HepG2 (cell line): ENCODE measurements at regions not wholly inside any gene's neighbourhood (a gene's known extent, or its start where the extent isn't known, plus 50 kb on each side); places are given as distances from the start of the nearest gene placed in this dataset.

Experiments used
- ATAC-seq: fragments of 200-7000 bp; cut with Tn5 transposase; 3 replicates; pipeline ENCODE4 v1.9.1; 2020; ENCODE audit warnings: mild to moderate bottlenecking, moderate library complexity
- BruUV-seq: library from RNA; stranded (reverse); fragments of 400-500 nt; replicated peaks from 2 replicates; lab custom pipeline; 2021; lab: Mats Ljungman, UMichigan
- CTCF ChIA-PET: fragments of 300-600 bp; formaldehyde crosslinking; extraction: SDS; loops from one replicate; lab custom pipeline; 2021; ENCODE audit warnings: low total read pairs, inconsistent platforms, low intra/inter-chr PET ratio; lab: Yijun Ruan, JAX
- POLR2A ChIA-PET: fragments of 350-600 bp; sonication (Branson Sonifier 250); formaldehyde crosslinking; loops from one replicate; lab custom pipeline; 2020; ENCODE audit warnings: antibody characterized with exemption, inconsistent platforms; lab: Yijun Ruan, JAX
- DNase-seq: peaks from one replicate; pipeline ENCODE4 v3.0.0-alpha.2; 2015; ENCODE audit warnings: low spot score
- FAIRE-seq: peaks from 3 replicates; lab custom pipeline; 2011; peaks lifted over from hg19 to GRCh38; lab: Jason Lieb, UNC
- H2AFZ ChIP-seq: one replicate; pipeline ENCODE4 v1.6.1; 2011; ENCODE audit warnings: low read length, inconsistent platforms
- H3K27ac ChIP-seq: fragments of 300-600 bp; 3 replicates; pipeline ENCODE4 v1.8.0; 2011; ENCODE audit warnings: mixed run types, mild to moderate bottlenecking, mixed read lengths, low read length, inconsistent platforms; ENCODE audit not compliant: insufficient read depth; ENCODE audit errors: extremely low read length
- H3K27me3 ChIP-seq, 2 experiments: fragments of 200-600 bp in 1 of 2; 2 replicates in 1 of 2; 3 replicates in 1 of 2; pipeline versions ENCODE4 v1.6.0 to v1.8.0; 2011; ENCODE audit warnings: low read length in 2 of 2, mild to moderate bottlenecking in 2 of 2, moderate library complexity in 2 of 2, inconsistent platforms in 1 of 2; ENCODE audit not compliant: insufficient read depth in 2 of 2, control insufficient read depth in 1 of 2
- H3K36me3 ChIP-seq, 2 experiments: fragments of 200-600 bp in 1 of 2; replicated peaks in 1 of 2; 2 replicates in 1 of 2; 3 replicates in 1 of 2; pipeline versions ENCODE4 v1.5.1 to v1.8.0; 2011; ENCODE audit warnings: low read length in 2 of 2, inconsistent platforms in 1 of 2; ENCODE audit not compliant: insufficient read depth in 2 of 2, control insufficient read depth in 1 of 2
- H3K4me1 ChIP-seq: 2 replicates; pipeline ENCODE4 v1.5.1; 2012; ENCODE audit warnings: low read length, inconsistent platforms; ENCODE audit not compliant: insufficient read depth
- H3K4me2 ChIP-seq: 2 replicates; pipeline ENCODE4 v1.6.0; 2011; ENCODE audit warnings: low read depth, low read length, inconsistent platforms
- H3K4me3 ChIP-seq, 3 experiments: fragments of 200-600 bp in 1 of 3; sonication (generic), shearing (Covaris generic) in 1 of 3; replicated peaks in 1 of 3; 2 replicates each; pipeline ENCODE4 v1.5.1; 2011 to 2016; ENCODE audit warnings: low read length in 3 of 3, inconsistent platforms in 2 of 3, low read depth in 2 of 3, mild to moderate bottlenecking in 2 of 3, control low read depth in 1 of 3, mixed read lengths in 1 of 3; ENCODE audit not compliant: insufficient read depth in 1 of 3
- H3K79me2 ChIP-seq: one replicate; pipeline ENCODE4 v1.6.1; 2011; ENCODE audit warnings: low read length, inconsistent platforms; ENCODE audit not compliant: insufficient read depth
- H3K9ac ChIP-seq: 2 replicates; pipeline ENCODE4 v1.6.0; 2011; ENCODE audit warnings: mild to moderate bottlenecking, low read depth, low read length, inconsistent platforms; ENCODE audit not compliant: insufficient read depth
- H3K9me3 ChIP-seq: 2 replicates; pipeline ENCODE4 v1.5.1; 2012; ENCODE audit warnings: mild to moderate bottlenecking, low read length
- H4K20me1 ChIP-seq: 2 replicates; pipeline ENCODE4 v1.6.0; 2011; ENCODE audit warnings: inconsistent platforms, mild to moderate bottlenecking, low read length, moderate library complexity; ENCODE audit not compliant: insufficient read depth
- BCL6 ChIP-seq: IDR thresholded peaks from 2 replicates; pipeline ENCODE4 v1.6.1; 2016; ENCODE audit warnings: missing genetic modification reagents, missing compliant biosample characterization
- HMG20B ChIP-seq: conservative IDR thresholded peaks from 2 replicates; pipeline ENCODE4 v1.6.1; 2016; ENCODE audit warnings: missing genetic modification reagents, missing compliant biosample characterization
- HOXA7 ChIP-seq: sonication (generic); formaldehyde crosslinking; IDR thresholded peaks from 2 replicates; pipeline ENCODE4 v1.8.1; 2022; ENCODE audit warnings: mild to moderate bottlenecking, missing genetic modification reagents, moderate library complexity
- KAT8 ChIP-seq: IDR thresholded peaks from 2 replicates; pipeline ENCODE4 v1.6.1; 2016; ENCODE audit warnings: missing genetic modification reagents, missing compliant biosample characterization
- NCOA5 ChIP-seq: sonication (generic); formaldehyde crosslinking; IDR thresholded peaks from 2 replicates; pipeline ENCODE4 v1.4.0; 2020; ENCODE audit warnings: missing genetic modification reagents
- NR2C2 ChIP-seq: sonication (generic); formaldehyde crosslinking; IDR thresholded peaks from 2 replicates; pipeline ENCODE4 v1.4.0; 2020; ENCODE audit warnings: missing genetic modification reagents, mild to moderate bottlenecking, moderate library complexity, borderline replicate concordance
- RXRB ChIP-seq: IDR thresholded peaks from 2 replicates; pipeline ENCODE4 v1.6.1; 2016; ENCODE audit warnings: borderline replicate concordance, missing genetic modification reagents, missing compliant biosample characterization
- SATB2 ChIP-seq: sonication (generic); formaldehyde crosslinking; IDR thresholded peaks from 2 replicates; pipeline ENCODE4 v1.5.0; 2020; ENCODE audit warnings: missing genetic modification reagents
- SPEN ChIP-seq: sonication (generic); formaldehyde crosslinking; IDR thresholded peaks from 2 replicates; pipeline ENCODE4 v1.5.1; 2020; ENCODE audit warnings: low read depth, mild to moderate bottlenecking, missing genetic modification reagents
- SRF ChIP-seq: IDR thresholded peaks from 2 replicates; pipeline ENCODE4 v1.6.1; 2011; ENCODE audit warnings: mild to moderate bottlenecking, low read depth, low read length, moderate library complexity
- TCF7 ChIP-seq: sonication (generic); IDR thresholded peaks from 2 replicates; pipeline ENCODE4 v1.6.1; 2016; ENCODE audit warnings: antibody characterized with exemption, low read depth
- ZBTB46 ChIP-seq: sonication (generic); formaldehyde crosslinking; IDR thresholded peaks from 2 replicates; pipeline ENCODE4 v1.4.0; 2020; ENCODE audit warnings: mild to moderate bottlenecking, missing genetic modification reagents, borderline replicate concordance
- ZNF160 ChIP-seq: sonication (generic); formaldehyde crosslinking; IDR thresholded peaks from 2 replicates; pipeline ENCODE4 v1.8.0; 2022; ENCODE audit warnings: mild to moderate bottlenecking, inconsistent platforms, missing genetic modification reagents
- ZNF282 ChIP-seq: fragments of 450-650 bp; IDR thresholded peaks from 2 replicates; pipeline ENCODE4 v1.6.1; 2018; ENCODE audit not compliant: partially characterized antibody
- ZNF607 ChIP-seq: sonication (generic); formaldehyde crosslinking; IDR thresholded peaks from 2 replicates; pipeline ENCODE4 v1.5.1; 2020; ENCODE audit warnings: missing genetic modification reagents, mild to moderate bottlenecking, borderline replicate concordance
- ZSCAN29 ChIP-seq: sonication (generic); formaldehyde crosslinking; conservative IDR thresholded peaks from 2 replicates; pipeline ENCODE4 v1.4.0; 2020; ENCODE audit warnings: mild to moderate bottlenecking, missing genetic modification reagents
- WGBS: methylation state at CpG from one replicate; pipeline ENCODE4 v1.1.6; 2017; ENCODE audit warnings: low lambda C conversion rate; 5-methylcytosine and 5-hydroxymethylcytosine counted together
- in situ Hi-C: cut with HindIII; loops from 2 replicates; pipeline ENCODE4 v1.10.0; 2017; ENCODE audit warnings: low pct_unique_long_range_greater_than_20kb; ENCODE audit not compliant: extremely low pct_ligation_motif_present
- intact Hi-C: fragments of 100-400 bp; cut with micrococcal nuclease; formaldehyde crosslinking; loops from one replicate; pipeline ENCODE4 v1.10.0; 2022; ENCODE audit not compliant: unreplicated experiment

DNA sequence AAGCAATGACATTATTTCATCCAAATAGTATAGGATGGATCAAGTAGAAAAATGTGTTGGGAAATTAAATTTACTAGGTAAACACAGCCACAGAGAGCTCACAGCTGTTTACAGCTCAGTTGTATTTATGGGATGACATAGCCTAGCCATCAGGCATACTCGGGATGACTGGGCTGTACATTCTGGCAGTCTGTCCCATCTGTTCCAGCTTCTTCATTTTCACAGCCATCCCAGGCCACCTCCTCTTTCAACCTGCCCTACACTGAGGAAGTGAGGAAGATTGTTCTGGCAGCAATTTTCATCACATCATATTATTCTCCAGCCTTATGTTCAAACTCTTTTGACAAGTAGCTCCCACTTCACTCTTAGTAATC is 98.4 kb upstream of the PFN2 start:
- no peak for TF ChIP-seq TCF7
- TF ChIP-seq ZNF282 = no peak
- no peak for TF ChIP-seq NR2C2
- TF ChIP-seq RXRB (CRISPR knock-in tag) = no peak
- no peak for TF ChIP-seq NCOA5 (CRISPR knock-in tag)
- no peak for TF ChIP-seq ZBTB46
- TF ChIP-seq BCL6 (CRISPR knock-in tag) = no peak
- TF ChIP-seq HOXA7 (CRISPR knock-in tag) = no peak
- no peak for TF ChIP-seq SRF
- TF ChIP-seq ZNF160 (CRISPR knock-in tag) = no peak
- no peak for TF ChIP-seq SATB2 (CRISPR knock-in tag)
- no peak for TF ChIP-seq KAT8
- no peak for TF ChIP-seq HMG20B
- TF ChIP-seq ZSCAN29 = no peak
- TF ChIP-seq SPEN (CRISPR knock-in tag) = no peak
- no peak for TF ChIP-seq ZNF607 (CRISPR knock-in tag)
- Histone ChIP-seq H4K20me1 (no peaks in the 10 kb centered on the region), H3K9ac (no peak overlapping the region), H3K9me3 (no peaks in the 10 kb centered on the region), H3K27ac (no peak overlapping the region), H3K4me2 (no peak overlapping the region), H3K36me3 (no peaks in the 10 kb centered on the region), H3K4me1 (no peaks in the 10 kb centered on the region), H3K79me2 (no peaks in the 10 kb centered on the region), H3K27me3 (peaks cover 1 to 21% of the 10 kb centered on the region in 2 experiments; a peak in 4 of 5 replicates), H3K4me3 (no peak overlapping the region), H2AFZ (no peak overlapping the region)
- ATAC-seq (no peak), DNase-seq (no peak), FAIRE-seq (no peak)
- ChIA-PET POLR2A (no interaction called here), CTCF (no interaction called here)
- no TSS peak for BruUV-seq
- WGBS = 0% methylated on average over 1 of the region's 1 CpG
- intact Hi-C loops (no loop called here), in situ Hi-C loops (no loop called here)
